Suprapubic skin (tissue), 4 donors: ENCODE measurements at regions not wholly inside any gene's neighbourhood (a gene's known extent, or its start where the extent isn't known, plus 50 kb on each side); places are given as distances from the start of the nearest gene placed in this dataset.

Source experiments
- EP300 ChIP-seq: sonication (generic); formaldehyde crosslinking; IDR thresholded peaks from one replicate; pipeline ENCODE4 v1.6.1; 2017; ENCODE audit warnings: antibody characterized with exemption
- POLR2A ChIP-seq, 2 donors: fragments of 450-650 bp; IDR thresholded peaks; one replicate each; pipeline ENCODE4 v1.6.1; 2017; ENCODE audit warnings: antibody characterized with exemption in 2 of 2, mild to moderate bottlenecking in 2 of 2, moderate library complexity in 2 of 2
- POLR2AphosphoS5 ChIP-seq, 3 donors: sonication (generic); formaldehyde crosslinking; IDR thresholded peaks; one replicate each; pipeline ENCODE4 v1.6.1; 2017; ENCODE audit warnings: antibody characterized with exemption in 3 of 3
- TF ChIP-seq, protein P1 (sequence below), 2 donors: fragments of 200-600 bp in 1 of 2; fragments of 450-650 bp in 1 of 2; sonication (generic) in 1 of 2; IDR thresholded peaks; one replicate each; pipeline ENCODE4 v1.5.1; 2016 to 2019; ENCODE audit warnings: antibody characterized with exemption in 2 of 2, mild to moderate bottlenecking in 1 of 2, moderate library complexity in 1 of 2

DNA sequence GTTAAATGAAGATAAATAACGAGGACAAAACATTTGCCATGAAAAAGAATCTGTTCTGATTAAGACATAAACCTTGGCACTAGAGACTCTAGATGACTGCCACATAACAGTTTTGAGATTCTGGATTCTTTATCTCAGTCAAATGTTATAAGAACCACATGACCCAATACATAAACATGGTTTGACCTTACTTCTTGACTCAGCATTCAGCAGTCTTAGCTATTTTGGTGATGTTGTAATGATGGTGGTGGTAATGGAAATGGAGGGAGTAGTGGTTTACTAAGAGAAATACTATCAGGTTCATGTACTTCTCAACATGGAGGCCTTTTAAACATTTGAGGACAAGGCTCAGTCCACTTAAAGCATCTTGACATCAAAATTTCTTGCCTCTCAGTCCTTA is 925.4 kb downstream of the CDH11 start:
- no peak for TF ChIP-seq POLR2A (IDR thresholded peaks at IDR 0.05)
- TF ChIP-seq, protein P1, sequence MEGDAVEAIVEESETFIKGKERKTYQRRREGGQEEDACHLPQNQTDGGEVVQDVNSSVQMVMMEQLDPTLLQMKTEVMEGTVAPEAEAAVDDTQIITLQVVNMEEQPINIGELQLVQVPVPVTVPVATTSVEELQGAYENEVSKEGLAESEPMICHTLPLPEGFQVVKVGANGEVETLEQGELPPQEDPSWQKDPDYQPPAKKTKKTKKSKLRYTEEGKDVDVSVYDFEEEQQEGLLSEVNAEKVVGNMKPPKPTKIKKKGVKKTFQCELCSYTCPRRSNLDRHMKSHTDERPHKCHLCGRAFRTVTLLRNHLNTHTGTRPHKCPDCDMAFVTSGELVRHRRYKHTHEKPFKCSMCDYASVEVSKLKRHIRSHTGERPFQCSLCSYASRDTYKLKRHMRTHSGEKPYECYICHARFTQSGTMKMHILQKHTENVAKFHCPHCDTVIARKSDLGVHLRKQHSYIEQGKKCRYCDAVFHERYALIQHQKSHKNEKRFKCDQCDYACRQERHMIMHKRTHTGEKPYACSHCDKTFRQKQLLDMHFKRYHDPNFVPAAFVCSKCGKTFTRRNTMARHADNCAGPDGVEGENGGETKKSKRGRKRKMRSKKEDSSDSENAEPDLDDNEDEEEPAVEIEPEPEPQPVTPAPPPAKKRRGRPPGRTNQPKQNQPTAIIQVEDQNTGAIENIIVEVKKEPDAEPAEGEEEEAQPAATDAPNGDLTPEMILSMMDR (IDR thresholded peaks at IDR 0.05): no peak
- TF ChIP-seq POLR2AphosphoS5 (IDR thresholded peaks at IDR 0.05): no peak
- TF ChIP-seq EP300: no peak
